Activated T-cell treated with anti-CD3 and anti-CD28 coated beads, Interleukin-2, amount 50 U/mL, for 24 hours (primary cell): ENCODE measurements at regions not wholly inside any gene's neighbourhood (a gene's known extent, or its start where the extent isn't known, plus 50 kb on each side); places are given as distances from the start of the nearest gene placed in this dataset.
"Not testable (repeated sequence)": the region's sequence is repeated elsewhere in the genome, so short reads cannot be mapped to it uniquely, and the experiment has no call there.

Source experiments
- DNase-seq: peaks from one replicate; pipeline ENCODE4 v3.0.0-alpha.2; 2020
- H3K27ac Mint-ChIP-seq: 2 replicates; pipeline ENCODE4 v1.8.0; 2020; ENCODE audit warnings: mild to moderate bottlenecking, mixed read lengths
- H3K27me3 Mint-ChIP-seq: 2 replicates; pipeline ENCODE4 v1.8.0; 2020; ENCODE audit warnings: mixed read lengths
- H3K36me3 Mint-ChIP-seq: 2 replicates; pipeline ENCODE4 v1.8.0; 2020; ENCODE audit warnings: low read depth, mixed read lengths
- H3K4me1 Mint-ChIP-seq: 2 replicates; pipeline ENCODE4 v1.8.0; 2020; ENCODE audit warnings: low read depth, mixed read lengths
- H3K4me3 Mint-ChIP-seq: 2 replicates; pipeline ENCODE4 v1.8.0; 2020; ENCODE audit warnings: mild to moderate bottlenecking, moderate library complexity, mixed read lengths
- H3K9me3 Mint-ChIP-seq: 2 replicates; pipeline ENCODE4 v1.8.0; 2020; ENCODE audit warnings: mixed read lengths

- Mint-ChIP-seq H3K36me3 (no peaks in the 10 kb centered on the region), H3K4me1 (no peaks in the 10 kb centered on the region), H3K27ac (no peak overlapping the region), H3K27me3 (peaks cover 2% of the 10 kb centered on the region), H3K9me3 (no peaks in the 10 kb centered on the region), H3K4me3 (no peak overlapping the region)
- no peak for DNase-seq
These were observed 199.4 kb downstream of the MAF start for GRCh38 chr16:79401157-79401556.

- Mint-ChIP-seq H3K4me1 (no peaks in the 10 kb centered on the region), H3K4me3 (no peak overlapping the region), H3K27ac (no peak overlapping the region), H3K36me3 (no peaks in the 10 kb centered on the region), H3K9me3 (no peaks in the 10 kb centered on the region), H3K27me3 (peaks cover 2% of the 10 kb centered on the region)
- no peak for DNase-seq
These were observed 199.9 kb downstream of the MAF start for GRCh38 chr16:79400462-79401149.

- Mint-ChIP-seq H3K27ac (no peak overlapping the region), H3K9me3 (no peaks in the 10 kb centered on the region), H3K4me3 (no peak overlapping the region), H3K36me3 (no peaks in the 10 kb centered on the region), H3K27me3 (peaks cover 2% of the 10 kb centered on the region), H3K4me1 (peaks cover 3% of the 10 kb centered on the region)
- DNase-seq, result no peak
These were observed 204.9 kb downstream of the MAF start for GRCh38 chr16:79395591-79395990.

- no peak overlapping the region for H3K27ac Mint-ChIP-seq
These were observed 206.3 kb downstream of the MAF start for GRCh38 chr16:79394206-79394605.

GRCh38 chr16:79393564-79393963 lies 207.0 kb downstream of the MAF start:
- peaks cover 5% of the 10 kb centered on the region for H3K27me3 Mint-ChIP-seq
- no peak overlapping the region for H3K27ac Mint-ChIP-seq
- H3K9me3 Mint-ChIP-seq, result no peaks in the 10 kb centered on the region
- peaks cover 5% of the 10 kb centered on the region for H3K4me1 Mint-ChIP-seq
- no peak overlapping the region for H3K4me3 Mint-ChIP-seq
- no peak for DNase-seq
- no peaks in the 10 kb centered on the region for H3K36me3 Mint-ChIP-seq

More at GRCh38 chr16:79394206-79394605, 206.3 kb downstream of the MAF start:
- Mint-ChIP-seq H3K27me3 (peaks cover 5% of the 10 kb centered on the region), H3K36me3 (no peaks in the 10 kb centered on the region), H3K4me1 (peaks cover 5% of the 10 kb centered on the region), H3K4me3 (no peak overlapping the region), H3K9me3 (no peaks in the 10 kb centered on the region)
- no peak for DNase-seq

- H3K27me3 Mint-ChIP-seq, result peaks cover 5% of the 10 kb centered on the region
- H3K9me3 Mint-ChIP-seq, result no peaks in the 10 kb centered on the region
- H3K4me3 Mint-ChIP-seq, result no peak overlapping the region
- DNase-seq, result no peak
- no peaks in the 10 kb centered on the region for H3K36me3 Mint-ChIP-seq
- H3K27ac Mint-ChIP-seq, result no peak overlapping the region
- peaks cover 5% of the 10 kb centered on the region for H3K4me1 Mint-ChIP-seq
These were observed 207.4 kb downstream of the MAF start for GRCh38 chr16:79393127-79393526.

- Mint-ChIP-seq H3K27me3 (peaks cover 5% of the 10 kb centered on the region), H3K27ac (no peak overlapping the region), H3K36me3 (no peaks in the 10 kb centered on the region), H3K9me3 (no peaks in the 10 kb centered on the region), H3K4me3 (no peak overlapping the region), H3K4me1 (peaks cover 5% of the 10 kb centered on the region)
- no peak for DNase-seq
These were observed 208.5 kb downstream of the MAF start for GRCh38 chr16:79392081-79392480.

- no peak overlapping the region for H3K27ac Mint-ChIP-seq
- no peak overlapping the region for H3K4me3 Mint-ChIP-seq
These were observed 209.1 kb downstream of the MAF start for GRCh38 chr16:79391395-79391794.

GRCh38 chr16:79390481-79391051 lies 210.0 kb downstream of the MAF start:
- H3K36me3 Mint-ChIP-seq, result no peaks in the 10 kb centered on the region
- no peaks in the 10 kb centered on the region for H3K9me3 Mint-ChIP-seq
- no peak overlapping the region for H3K4me3 Mint-ChIP-seq
- peaks cover 5% of the 10 kb centered on the region for H3K27me3 Mint-ChIP-seq
- DNase-seq, result no peak
- peaks cover 5% of the 10 kb centered on the region for H3K4me1 Mint-ChIP-seq
- H3K27ac Mint-ChIP-seq, result no peak overlapping the region

More at GRCh38 chr16:79391395-79391794, 209.1 kb downstream of the MAF start:
- H3K27me3 Mint-ChIP-seq, result peaks cover 5% of the 10 kb centered on the region
- H3K36me3 Mint-ChIP-seq, result no peaks in the 10 kb centered on the region
- H3K4me1 Mint-ChIP-seq, result peaks cover 5% of the 10 kb centered on the region
- no peak for DNase-seq
- H3K9me3 Mint-ChIP-seq, result no peaks in the 10 kb centered on the region

- Mint-ChIP-seq H3K4me1 (peaks cover 5% of the 10 kb centered on the region), H3K36me3 (no peaks in the 10 kb centered on the region), H3K4me3 (no peak overlapping the region), H3K9me3 (no peaks in the 10 kb centered on the region), H3K27me3 (peaks cover 5% of the 10 kb centered on the region), H3K27ac (no peak overlapping the region)
- no peak for DNase-seq
These were observed 212.1 kb downstream of the MAF start for GRCh38 chr16:79388396-79388795.

- Mint-ChIP-seq H3K27ac (no peak overlapping the region), H3K27me3 (peaks cover 5% of the 10 kb centered on the region), H3K9me3 (no peaks in the 10 kb centered on the region), H3K4me1 (peaks cover 12% of the 10 kb centered on the region), H3K4me3 (no peak overlapping the region), H3K36me3 (no peaks in the 10 kb centered on the region)
- DNase-seq, result no peak
These were observed 214.2 kb downstream of the MAF start for GRCh38 chr16:79386299-79386698.

- Mint-ChIP-seq H3K4me1 (peaks cover 33% of the 10 kb centered on the region), H3K27ac (peak overlapping the region; percentile 85), H3K27me3 (no peaks in the 10 kb centered on the region), H3K4me3 (peak overlapping the region; percentile 14), H3K36me3 (no peaks in the 10 kb centered on the region), H3K9me3 (no peaks in the 10 kb centered on the region)
- no peak for DNase-seq
These were observed 218.9 kb downstream of the MAF start for GRCh38 chr16:79381603-79382042.

- Mint-ChIP-seq H3K27ac (peak overlapping the region; percentile 85), H3K4me1 (peaks cover 33% of the 10 kb centered on the region), H3K36me3 (no peaks in the 10 kb centered on the region), H3K27me3 (no peaks in the 10 kb centered on the region), H3K4me3 (peak overlapping the region; percentile 14), H3K9me3 (no peaks in the 10 kb centered on the region)
- DNase-seq, result no peak
These were observed 219.4 kb downstream of the MAF start for GRCh38 chr16:79380995-79381602.

- Mint-ChIP-seq H3K4me3 (no peak overlapping the region), H3K9me3 (peaks cover 2% of the 10 kb centered on the region), H3K36me3 (no peaks in the 10 kb centered on the region), H3K27ac (no peak overlapping the region), H3K4me1 (peaks cover 35% of the 10 kb centered on the region), H3K27me3 (no peaks in the 10 kb centered on the region)
- no peak for DNase-seq
These were observed 221.4 kb downstream of the MAF start for GRCh38 chr16:79379095-79379494.

GRCh38 chr16:79377082-79377481 lies 223.5 kb downstream of the MAF start:
- H3K9me3 Mint-ChIP-seq, H3K4me3 Mint-ChIP-seq, DNase-seq: not testable (repeated sequence)

More at GRCh38 chr16:79377082-79377481, 223.5 kb downstream of the MAF start:
- not testable (repeated sequence) for H3K36me3 Mint-ChIP-seq, H3K27ac Mint-ChIP-seq, H3K27me3 Mint-ChIP-seq
- H3K4me1 Mint-ChIP-seq, result peaks cover 38% of the 10 kb centered on the region
